Bronchial epithelial cell (primary cell): ENCODE measurements at regions not wholly inside any gene's neighbourhood (a gene's known extent, or its start where the extent isn't known, plus 50 kb on each side); places are given as distances from the start of the nearest gene placed in this dataset.
"Not testable (repeated sequence)": the region's sequence is repeated elsewhere in the genome, so short reads cannot be mapped to it uniquely, and the experiment has no call there.

Experiments used
- DNase-seq: peaks from one replicate; pipeline ENCODE4 v3.0.0-alpha.2; 2010; ENCODE audit warnings: low read depth
- FAIRE-seq: peaks from 2 replicates; lab custom pipeline; 2011; peaks lifted over from hg19 to GRCh38; lab: Jason Lieb, UNC
- H3K27me3 ChIP-seq: 2 replicates; pipeline ENCODE4 v1.5.1; 2011; ENCODE audit warnings: low read length; ENCODE audit not compliant: control insufficient read depth, insufficient read depth
- H3K36me3 ChIP-seq: 2 replicates; pipeline ENCODE4 v1.5.1; 2011; ENCODE audit warnings: low read length; ENCODE audit not compliant: control insufficient read depth, insufficient read depth
- H3K4me3 ChIP-seq: 2 replicates; pipeline ENCODE4 v1.5.1; 2011; ENCODE audit warnings: mild to moderate bottlenecking, low read depth, low read length, control low read depth
- TF ChIP-seq, protein P1 (sequence below): IDR thresholded peaks from 2 replicates; pipeline ENCODE4 v1.5.1; 2011; ENCODE audit warnings: mild to moderate bottlenecking, moderate library complexity, low read length, control low read depth, inconsistent platforms; ENCODE audit not compliant: insufficient read depth, severe bottlenecking

DNA sequence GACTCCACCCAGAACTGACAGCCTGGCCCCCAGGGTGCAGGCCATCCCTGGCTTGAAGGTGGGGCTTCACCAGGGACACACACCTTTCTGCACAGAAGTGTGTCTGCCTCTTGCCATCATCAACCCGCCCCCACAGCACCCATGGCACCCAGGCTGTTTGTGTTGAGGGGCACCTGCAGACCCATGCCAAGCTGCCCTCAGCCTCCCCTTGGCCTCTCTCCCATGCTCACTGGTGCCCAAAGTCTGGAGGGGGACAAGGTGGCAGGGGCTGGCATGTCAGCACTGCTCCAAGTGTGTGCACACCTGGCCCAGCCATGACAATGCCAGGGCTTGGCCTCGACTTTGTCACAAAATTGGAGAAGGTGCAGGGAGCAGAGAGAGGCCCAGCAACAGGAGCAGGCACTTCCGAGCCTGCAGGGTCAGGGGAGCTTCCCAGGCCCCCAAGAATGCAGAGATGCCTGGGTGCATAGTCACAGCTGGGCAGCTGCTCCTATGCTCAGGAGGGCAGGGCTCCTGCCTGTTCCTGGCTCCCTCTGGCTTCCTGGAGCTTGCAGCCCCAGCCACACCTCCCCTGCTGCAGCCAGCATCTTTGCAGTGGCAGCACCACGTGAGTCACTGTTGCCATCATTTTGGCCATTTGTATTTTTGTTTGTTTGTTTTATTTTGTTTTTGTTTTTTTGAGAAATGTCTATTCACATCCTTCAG lies 280.6 kb upstream of the UBE2E3 start:
- DNase-seq (no peak), FAIRE-seq (peak; percentile 36)
- no peaks in the 10 kb centered on the region for H3K36me3 ChIP-seq

DNA sequence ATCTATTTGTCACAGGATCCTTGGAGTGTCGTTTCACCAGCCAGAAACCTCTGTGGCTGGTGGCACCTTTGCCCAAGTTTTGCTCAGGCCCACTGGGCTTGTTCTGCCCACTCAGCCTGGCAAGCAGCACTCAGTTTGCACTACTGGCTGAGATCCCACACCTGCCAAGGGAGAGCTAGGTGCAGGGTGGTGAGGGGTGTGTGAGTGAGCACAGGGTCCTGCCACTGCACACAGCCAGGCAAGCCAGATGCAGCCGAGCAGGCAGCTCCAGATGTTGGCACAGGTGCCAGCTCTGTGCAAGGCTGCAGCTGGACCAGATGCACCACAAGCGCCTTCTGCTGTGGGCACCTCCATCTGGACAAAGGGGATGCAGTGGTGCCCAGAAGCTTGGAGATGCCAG lies 281.7 kb upstream of the UBE2E3 start:
- FAIRE-seq (no peak), DNase-seq (no peak)
- Histone ChIP-seq H3K4me3 (no peak overlapping the region), H3K36me3 (no peaks in the 10 kb centered on the region), H3K27me3 (no peaks in the 10 kb centered on the region)
- TF ChIP-seq, protein P1, sequence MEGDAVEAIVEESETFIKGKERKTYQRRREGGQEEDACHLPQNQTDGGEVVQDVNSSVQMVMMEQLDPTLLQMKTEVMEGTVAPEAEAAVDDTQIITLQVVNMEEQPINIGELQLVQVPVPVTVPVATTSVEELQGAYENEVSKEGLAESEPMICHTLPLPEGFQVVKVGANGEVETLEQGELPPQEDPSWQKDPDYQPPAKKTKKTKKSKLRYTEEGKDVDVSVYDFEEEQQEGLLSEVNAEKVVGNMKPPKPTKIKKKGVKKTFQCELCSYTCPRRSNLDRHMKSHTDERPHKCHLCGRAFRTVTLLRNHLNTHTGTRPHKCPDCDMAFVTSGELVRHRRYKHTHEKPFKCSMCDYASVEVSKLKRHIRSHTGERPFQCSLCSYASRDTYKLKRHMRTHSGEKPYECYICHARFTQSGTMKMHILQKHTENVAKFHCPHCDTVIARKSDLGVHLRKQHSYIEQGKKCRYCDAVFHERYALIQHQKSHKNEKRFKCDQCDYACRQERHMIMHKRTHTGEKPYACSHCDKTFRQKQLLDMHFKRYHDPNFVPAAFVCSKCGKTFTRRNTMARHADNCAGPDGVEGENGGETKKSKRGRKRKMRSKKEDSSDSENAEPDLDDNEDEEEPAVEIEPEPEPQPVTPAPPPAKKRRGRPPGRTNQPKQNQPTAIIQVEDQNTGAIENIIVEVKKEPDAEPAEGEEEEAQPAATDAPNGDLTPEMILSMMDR: no peak

More for the DNA sequence above, 280.6 kb upstream of the UBE2E3 start:
- TF ChIP-seq, protein P1: no peak
- Histone ChIP-seq H3K27me3 (no peaks in the 10 kb centered on the region), H3K4me3 (no peak overlapping the region)

DNA sequence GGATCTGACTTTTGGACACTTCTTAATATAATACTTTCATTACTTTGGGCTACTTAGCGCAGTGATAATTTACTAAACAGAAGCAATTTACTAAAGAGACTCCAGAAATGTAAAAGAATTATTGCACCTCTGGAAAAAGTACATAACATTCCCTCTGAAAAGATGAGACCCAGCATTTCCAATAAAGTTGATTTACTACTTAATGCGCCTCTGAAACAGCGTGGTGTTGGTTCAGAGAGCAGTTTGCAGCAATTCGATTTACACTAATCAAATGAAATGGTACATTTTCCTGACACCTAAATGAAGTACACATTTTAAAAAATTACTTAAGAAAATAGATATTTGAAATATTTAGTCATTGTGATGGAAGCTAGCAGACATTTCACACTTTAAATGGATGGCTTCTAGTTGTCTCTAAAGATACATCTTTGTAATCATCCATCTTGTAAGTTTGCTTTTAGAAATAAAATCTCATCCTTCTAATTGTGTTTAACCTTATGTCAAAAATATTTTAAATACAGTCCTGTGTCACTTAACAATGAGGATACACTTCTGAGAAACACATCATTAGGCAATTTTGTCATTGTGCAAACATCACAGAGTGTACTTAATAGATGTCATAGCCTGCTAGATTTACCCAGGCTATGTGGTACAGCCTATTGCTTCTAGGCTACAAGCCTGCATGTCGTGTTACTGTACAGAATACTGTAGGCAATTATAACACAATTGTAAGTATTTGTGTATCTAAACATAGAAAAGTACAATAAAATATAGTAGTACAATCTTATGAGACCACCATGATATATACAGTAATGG lies 284.6 kb upstream of the UBE2E3 start:
- H3K36me3 ChIP-seq: no peaks in the 10 kb centered on the region
- TF ChIP-seq, protein P1: no peak
- no peak overlapping the region for H3K4me3 ChIP-seq
- H3K27me3 ChIP-seq: no peaks in the 10 kb centered on the region
- DNase-seq (no peak), FAIRE-seq (no peak)

DNA sequence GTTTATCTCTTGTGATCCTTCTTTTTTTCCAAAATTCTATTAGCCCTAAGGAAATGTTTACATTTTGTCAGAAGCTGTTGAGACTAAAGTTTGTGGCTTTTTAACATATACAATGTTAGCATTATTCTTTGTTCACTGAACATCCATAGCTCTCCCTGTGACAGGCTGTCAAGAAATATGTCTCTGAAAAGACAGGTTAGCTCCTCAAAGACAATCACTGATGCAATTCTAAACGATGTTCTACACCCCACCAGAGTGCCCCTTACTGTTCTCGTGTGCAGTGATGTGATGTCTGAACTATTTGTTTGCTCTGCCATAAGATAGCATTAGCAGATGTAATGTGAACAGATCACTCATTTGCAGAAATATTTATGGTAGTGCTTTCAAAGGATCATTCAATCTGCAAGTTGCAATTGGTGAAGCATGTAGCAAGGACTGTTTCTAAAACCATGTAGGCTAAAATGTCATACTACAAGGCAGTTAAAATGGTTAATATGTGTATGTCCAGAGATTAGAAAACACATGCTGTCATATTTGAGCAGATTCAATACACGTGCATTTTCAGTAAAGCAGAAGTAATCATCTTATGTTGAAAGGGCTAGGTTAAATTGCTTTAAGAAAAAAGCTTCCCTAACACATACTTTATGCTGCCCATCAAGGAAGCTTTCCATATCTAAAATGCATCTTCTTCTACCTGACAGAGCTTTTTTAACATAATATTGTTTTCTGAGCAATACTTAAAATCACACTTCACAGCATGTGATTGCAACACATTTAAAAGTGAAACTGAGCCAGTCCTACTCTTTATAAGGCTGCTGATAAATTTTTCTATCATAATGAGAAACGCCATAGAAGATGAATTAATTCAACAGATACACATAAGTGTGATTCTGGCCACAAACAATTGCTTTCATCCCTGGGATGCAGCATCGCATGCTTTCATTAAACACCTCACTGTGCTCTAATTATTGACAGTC lies 285.7 kb upstream of the UBE2E3 start:
- H3K4me3 ChIP-seq: no peak overlapping the region
- FAIRE-seq (no peak), DNase-seq (no peak)
- H3K36me3 ChIP-seq: no peaks in the 10 kb centered on the region
- no peaks in the 10 kb centered on the region for H3K27me3 ChIP-seq
- TF ChIP-seq, protein P1: no peak

DNA sequence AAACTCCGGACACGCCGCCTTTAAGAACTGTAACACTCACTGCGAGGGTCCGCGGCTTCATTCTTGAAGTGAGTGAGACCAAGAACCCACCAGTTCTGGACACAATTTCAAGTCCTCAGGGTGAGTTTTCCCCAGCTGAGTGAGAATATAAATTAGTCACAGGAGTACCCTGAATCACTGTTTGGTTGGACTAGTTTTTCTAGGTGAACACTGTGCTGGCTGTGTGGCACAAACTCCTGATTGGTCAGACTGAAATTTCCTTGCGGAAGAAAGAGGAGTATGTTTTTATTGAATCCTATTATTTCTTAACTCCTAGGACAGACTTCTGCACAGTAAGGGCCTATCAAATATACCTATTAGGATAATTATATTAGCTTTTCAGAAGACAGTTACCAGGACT lies 288.1 kb upstream of the UBE2E3 start:
- TF ChIP-seq, protein P1: no peak
- Histone ChIP-seq H3K4me3 (no peak overlapping the region), H3K27me3 (no peaks in the 10 kb centered on the region), H3K36me3 (no peaks in the 10 kb centered on the region)
- DNase-seq (peak; percentile 81), FAIRE-seq (no peak)

DNA sequence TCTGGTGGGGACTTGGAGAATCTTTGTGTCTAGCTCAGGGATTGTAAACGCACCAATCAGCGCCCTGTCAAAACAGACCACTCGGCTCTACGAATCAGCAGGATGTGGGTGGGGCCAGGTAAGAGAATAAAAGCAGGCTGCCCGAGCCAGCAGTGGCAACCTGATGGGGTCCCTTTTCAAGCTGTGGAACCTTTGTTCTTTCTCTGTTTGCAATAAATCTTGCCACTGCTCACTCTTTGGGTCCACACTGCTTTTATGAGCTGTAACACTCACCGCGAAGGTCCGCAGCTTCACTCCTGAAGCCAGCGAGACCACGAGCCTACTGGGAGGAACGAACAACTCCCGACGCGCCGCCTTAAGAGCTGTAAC lies 288.6 kb upstream of the UBE2E3 start:
- not testable (repeated sequence) for H3K27me3 ChIP-seq, H3K4me3 ChIP-seq, FAIRE-seq, H3K36me3 ChIP-seq, DNase-seq

DNA sequence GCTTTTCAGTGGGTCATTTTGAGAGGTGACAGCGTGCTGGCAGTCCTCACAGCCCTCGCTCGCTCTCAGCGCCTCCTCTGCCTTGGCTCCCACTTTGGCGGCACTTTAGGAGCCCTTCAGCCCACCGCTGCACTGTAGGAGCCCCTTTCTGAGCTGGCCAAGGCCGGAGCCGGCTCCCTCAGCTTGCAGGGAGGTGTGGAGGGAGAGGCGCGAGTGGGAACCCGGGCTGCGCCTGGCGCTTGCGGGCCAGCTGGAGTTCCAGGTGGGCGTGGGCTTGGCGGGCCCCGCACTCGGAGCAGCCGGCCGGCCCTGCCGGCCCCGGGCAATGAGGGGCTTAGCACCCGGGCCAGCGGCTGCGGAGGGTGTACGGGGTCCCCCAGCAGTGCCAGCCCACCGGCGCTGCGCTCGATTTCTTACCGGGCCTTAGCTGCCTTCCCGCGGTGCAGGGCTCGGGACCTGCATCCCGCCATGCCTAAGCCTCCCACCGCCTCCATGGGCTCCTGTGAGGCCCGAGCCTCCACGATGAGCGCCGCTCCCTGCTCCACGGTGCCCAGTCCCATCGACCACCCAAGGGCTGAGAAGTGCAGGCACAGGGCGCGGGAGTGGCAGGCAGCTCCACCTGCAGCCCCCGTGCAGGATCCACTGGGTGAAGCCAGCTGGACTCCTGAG lies 289.1 kb upstream of the UBE2E3 start:
- H3K27me3 ChIP-seq, H3K36me3 ChIP-seq, DNase-seq, H3K4me3 ChIP-seq, FAIRE-seq: not testable (repeated sequence)
